ENCODE measurements at regions not wholly inside any gene's neighbourhood (a gene's known extent, or its start where the extent isn't known, plus 50 kb on each side); places are given as distances from the start of the nearest gene placed in this dataset.

GRCh38 chr16:86682219-86682904 lies 104.0 kb downstream of the FOXL1 start:
- TF ChIP-seq CTCF (IDR thresholded peaks at IDR 0.05) (no peak), EP300 (IDR thresholded peaks at IDR 0.05) (no peak)

All from ovary (tissue), 3 donors.